ENCODE measurements at regions not wholly inside any gene's neighbourhood (a gene's known extent, or its start where the extent isn't known, plus 50 kb on each side); places are given as distances from the start of the nearest gene placed in this dataset.

DNA sequence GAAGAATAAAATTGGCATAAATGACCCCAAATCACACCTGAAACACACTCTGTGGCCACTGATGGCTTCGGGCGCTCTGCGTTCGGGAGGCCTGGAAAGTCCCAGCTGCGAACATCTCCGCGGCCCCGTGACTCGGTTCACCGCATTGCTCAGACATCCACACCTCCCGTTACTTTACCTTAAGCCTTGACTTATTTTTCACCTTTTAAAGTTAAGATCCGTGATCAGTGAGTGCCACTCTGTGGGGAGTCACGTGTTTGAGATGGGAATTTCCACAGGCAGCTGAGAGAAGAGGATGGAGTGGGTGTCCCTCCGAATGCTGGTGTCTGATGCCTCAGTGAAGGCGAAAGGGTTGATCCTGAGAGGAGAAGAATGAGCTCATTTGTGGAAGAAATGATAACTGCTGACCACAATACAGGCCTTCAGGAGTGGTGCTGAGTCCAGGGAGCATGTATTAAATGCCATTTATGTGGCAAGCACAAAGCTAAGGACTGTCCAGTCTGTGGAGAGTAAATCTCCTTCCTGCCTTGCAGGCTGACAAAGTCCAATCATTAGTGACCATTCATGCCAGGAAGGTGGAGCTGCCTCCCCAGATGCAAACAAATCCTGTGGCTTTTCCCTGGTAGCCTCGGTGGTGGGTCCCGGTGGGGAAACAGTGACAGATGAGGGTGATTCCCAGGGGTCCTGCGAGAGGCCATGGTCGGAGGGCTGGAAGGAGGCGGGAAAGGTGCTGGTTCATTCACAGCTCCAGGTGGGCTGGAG, 168.8 kb downstream of the RTP5 start:
- TF ChIP-seq, protein P1, sequence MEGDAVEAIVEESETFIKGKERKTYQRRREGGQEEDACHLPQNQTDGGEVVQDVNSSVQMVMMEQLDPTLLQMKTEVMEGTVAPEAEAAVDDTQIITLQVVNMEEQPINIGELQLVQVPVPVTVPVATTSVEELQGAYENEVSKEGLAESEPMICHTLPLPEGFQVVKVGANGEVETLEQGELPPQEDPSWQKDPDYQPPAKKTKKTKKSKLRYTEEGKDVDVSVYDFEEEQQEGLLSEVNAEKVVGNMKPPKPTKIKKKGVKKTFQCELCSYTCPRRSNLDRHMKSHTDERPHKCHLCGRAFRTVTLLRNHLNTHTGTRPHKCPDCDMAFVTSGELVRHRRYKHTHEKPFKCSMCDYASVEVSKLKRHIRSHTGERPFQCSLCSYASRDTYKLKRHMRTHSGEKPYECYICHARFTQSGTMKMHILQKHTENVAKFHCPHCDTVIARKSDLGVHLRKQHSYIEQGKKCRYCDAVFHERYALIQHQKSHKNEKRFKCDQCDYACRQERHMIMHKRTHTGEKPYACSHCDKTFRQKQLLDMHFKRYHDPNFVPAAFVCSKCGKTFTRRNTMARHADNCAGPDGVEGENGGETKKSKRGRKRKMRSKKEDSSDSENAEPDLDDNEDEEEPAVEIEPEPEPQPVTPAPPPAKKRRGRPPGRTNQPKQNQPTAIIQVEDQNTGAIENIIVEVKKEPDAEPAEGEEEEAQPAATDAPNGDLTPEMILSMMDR (IDR thresholded peaks at IDR 0.05): no peak
- no peak for TF ChIP-seq POLR2A (IDR thresholded peaks at IDR 0.05)

All from adrenal gland (tissue), 5 donors.